ENCODE measurements at regions not wholly inside any gene's neighbourhood (a gene's known extent, or its start where the extent isn't known, plus 50 kb on each side); places are given as distances from the start of the nearest gene placed in this dataset.

GRCh38 chr20:4552075-4552640 is 134.1 kb upstream of the PRNP start:
- TF ChIP-seq CTCF (IDR thresholded peaks at IDR 0.05) (no peak), POLR2A (IDR thresholded peaks at IDR 0.05) (no peak)
- intact Hi-C loops (cut with DNase I; ENCODE audit: low total_unique reads), result no loop called here
- WGBS, 2 donors, result 76 to 86% methylated on average over 1 of the region's 1 CpG

DNA sequence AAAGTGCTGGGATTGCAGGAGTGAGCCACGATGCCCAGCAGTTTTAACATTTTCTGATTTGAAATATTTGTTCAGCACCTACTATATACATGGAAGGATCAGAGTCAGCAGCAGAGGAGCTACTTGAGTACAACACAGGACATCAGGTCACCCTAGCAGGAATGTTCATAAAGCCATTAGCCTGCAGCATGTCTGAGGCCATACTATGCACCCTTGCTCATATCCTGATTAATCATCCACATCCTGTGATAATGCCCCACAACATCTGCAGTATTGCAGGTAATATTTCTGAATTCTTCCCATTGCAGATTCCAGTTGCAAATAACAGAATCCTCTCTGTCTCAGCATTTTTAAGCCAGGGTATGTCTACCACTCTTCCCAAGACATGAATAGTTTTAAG is 135.5 kb upstream of the PRNP start:
- intact Hi-C loops (cut with DNase I; ENCODE audit: low total_unique reads), result no loop called here
- no peak overlapping the region for H3K4me3 ChIP-seq
- H3K4me1 ChIP-seq, result no peaks in the 10 kb centered on the region
- TF ChIP-seq POLR2A (IDR thresholded peaks at IDR 0.05), result no peak
- no peak for TF ChIP-seq CTCF (IDR thresholded peaks at IDR 0.05)
- no peak overlapping the region for H3K27ac ChIP-seq
- no peaks in the 10 kb centered on the region for H3K9me3 ChIP-seq
- no peaks in the 10 kb centered on the region for H3K27me3 ChIP-seq
- WGBS, 2 donors, result 76 to 100% methylated on average over 1 of the region's 1 CpG
- no peak for DNase-seq
- no peaks in the 10 kb centered on the region for H3K36me3 ChIP-seq (ENCODE audit: low read depth, missing control alignments)

More at GRCh38 chr20:4552075-4552640, 134.1 kb upstream of the PRNP start:
- DNase-seq, result no peak
- no peaks in the 10 kb centered on the region for H3K9me3 ChIP-seq
- H3K27me3 ChIP-seq, result no peaks in the 10 kb centered on the region
- H3K36me3 ChIP-seq (ENCODE audit: low read depth, missing control alignments), result no peaks in the 10 kb centered on the region
- H3K4me1 ChIP-seq, result no peaks in the 10 kb centered on the region
- no peak overlapping the region for H3K4me3 ChIP-seq
- H3K27ac ChIP-seq, result no peak overlapping the region

- WGBS, 2 donors, result 79 to 81% methylated on average over 4 of the region's 4 CpGs
- Histone ChIP-seq H3K27me3 (no peaks in the 10 kb centered on the region), H3K4me1 (no peaks in the 10 kb centered on the region), H3K9me3 (no peaks in the 10 kb centered on the region), H3K36me3 (ENCODE audit: low read depth, missing control alignments) (no peaks in the 10 kb centered on the region), H3K4me3 (no peak overlapping the region), H3K27ac (no peak overlapping the region)
- TF ChIP-seq POLR2A (IDR thresholded peaks at IDR 0.05) (no peak), CTCF (IDR thresholded peaks at IDR 0.05) (no peak)
- intact Hi-C loops (cut with DNase I; ENCODE audit: low total_unique reads), result no loop called here
- DNase-seq, result no peak
Observed at GRCh38 chr20:4549711-4550259, 136.5 kb upstream of the PRNP start.

- no peaks in the 10 kb centered on the region for H3K4me1 ChIP-seq
- no peak for TF ChIP-seq CTCF (IDR thresholded peaks at IDR 0.05)
- no peak for TF ChIP-seq POLR2A (IDR thresholded peaks at IDR 0.05)
- WGBS, 2 donors, result 93 to 96% methylated on average over 2 of the region's 2 CpGs
- no peaks in the 10 kb centered on the region for H3K27me3 ChIP-seq
- no peak for DNase-seq
- H3K4me3 ChIP-seq, result no peak overlapping the region
- no peaks in the 10 kb centered on the region for H3K9me3 ChIP-seq
- intact Hi-C loops (cut with DNase I; ENCODE audit: low total_unique reads), result no loop called here
- H3K36me3 ChIP-seq (ENCODE audit: low read depth, missing control alignments), result no peaks in the 10 kb centered on the region
- H3K27ac ChIP-seq, result no peak overlapping the region
Observed at GRCh38 chr20:4548552-4548951, 137.7 kb upstream of the PRNP start.

DNA sequence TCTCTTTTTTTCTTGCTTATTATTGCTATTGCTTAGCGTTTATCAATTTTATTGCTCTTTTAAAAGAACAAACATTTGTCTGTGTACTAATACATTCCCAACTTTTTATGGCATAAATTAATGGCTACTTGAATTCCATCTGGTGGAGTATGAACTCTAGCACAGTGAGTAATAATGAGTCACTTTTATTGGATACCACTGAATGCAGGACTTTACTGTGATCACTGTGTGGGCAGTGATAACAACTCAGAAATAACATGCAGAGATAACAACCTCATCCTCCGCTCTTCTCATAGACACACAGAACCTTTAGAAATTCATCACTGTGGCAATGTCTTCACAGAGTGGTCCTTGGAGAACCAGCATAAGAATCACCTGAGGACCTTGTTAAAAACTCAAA is 139.5 kb upstream of the PRNP start:
- H3K36me3 ChIP-seq (ENCODE audit: low read depth, missing control alignments), result no peaks in the 10 kb centered on the region
- H3K27ac ChIP-seq, result no peak overlapping the region
- H3K4me1 ChIP-seq, result no peaks in the 10 kb centered on the region
- WGBS, 2 donors, result 55 to 57% methylated on average over 2 of the region's 2 CpGs
- intact Hi-C loops (cut with DNase I; ENCODE audit: low total_unique reads), result no loop called here
- H3K9me3 ChIP-seq, result no peaks in the 10 kb centered on the region
- no peak overlapping the region for H3K4me3 ChIP-seq
- no peaks in the 10 kb centered on the region for H3K27me3 ChIP-seq
- DNase-seq, result no peak
- TF ChIP-seq CTCF (IDR thresholded peaks at IDR 0.05), result no peak
- TF ChIP-seq POLR2A (IDR thresholded peaks at IDR 0.05), result no peak
